ENCODE measurements at regions not wholly inside any gene's neighbourhood (a gene's known extent, or its start where the extent isn't known, plus 50 kb on each side); places are given as distances from the start of the nearest gene placed in this dataset.
A peak's percentile ranks its signal among the peaks of the same experiment; 100 is the strongest.
"Not testable (repeated sequence)": the region's sequence is repeated elsewhere in the genome, so short reads cannot be mapped to it uniquely, and the experiment has no call there.

DNA sequence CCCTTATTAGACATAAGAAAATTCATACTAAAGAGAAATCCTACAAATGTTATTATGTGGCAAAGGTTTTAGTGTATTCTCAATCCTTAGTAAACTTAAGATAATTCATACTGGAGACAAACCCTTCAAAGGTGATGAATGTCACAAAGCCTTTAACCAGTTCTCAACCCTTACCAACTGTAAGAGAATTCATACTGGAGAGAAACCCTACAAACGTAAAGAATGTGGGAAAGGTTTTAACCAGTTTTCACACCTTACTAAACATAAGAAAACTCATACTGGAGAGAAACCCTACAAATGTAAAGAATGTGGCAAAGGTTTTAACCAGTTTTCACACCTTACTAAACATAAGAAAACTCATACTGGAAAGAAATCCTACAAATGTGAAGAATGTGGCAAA is 93.2 kb downstream of the ZNF680 start:
- no peak overlapping the region for H3K27ac ChIP-seq (ENCODE audit: low read depth in 1 of 2, low read length in 1 of 2)
- H3K36me3 ChIP-seq (ENCODE audit: control insufficient read depth in 2 of 2, insufficient read depth in 2 of 2, low read length in 1 of 2): no peaks in the 10 kb centered on the region
- no peaks in the 10 kb centered on the region for H3K4me1 ChIP-seq (ENCODE audit: control insufficient read depth in 2 of 2, insufficient read depth in 2 of 2, low read length in 2 of 2)
- no peaks in the 10 kb centered on the region for H3K27me3 ChIP-seq (ENCODE audit: control insufficient read depth in 2 of 2, insufficient read depth in 1 of 2, low read length in 1 of 2)
- H3K9me3 ChIP-seq (ENCODE audit: control insufficient read depth in 2 of 2, insufficient read depth in 1 of 2, low read length in 1 of 2): peaks cover 0 to 14% of the 10 kb centered on the region in 2 donors
- no peak overlapping the region for H3K4me3 ChIP-seq (ENCODE audit: low read length in 2 of 2)
- DNase-seq (ENCODE audit: low read depth in 6 of 9, low spot score in 9 of 9): no peak
- WGBS: 95% methylated on average over 1 of the region's 1 CpG

GRCh38 chr7:64465551-64465950 is 97.3 kb downstream of the ZNF680 start:
- Histone ChIP-seq H3K36me3 (ENCODE audit: control insufficient read depth in 2 of 2, insufficient read depth in 2 of 2, low read length in 1 of 2) (no peaks in the 10 kb centered on the region), H3K27ac (ENCODE audit: low read depth in 1 of 2, low read length in 1 of 2) (no peak overlapping the region), H3K27me3 (ENCODE audit: control insufficient read depth in 2 of 2, insufficient read depth in 1 of 2, low read length in 1 of 2) (no peaks in the 10 kb centered on the region), H3K4me3 (ENCODE audit: low read length in 2 of 2) (no peak overlapping the region), H3K4me1 (ENCODE audit: control insufficient read depth in 2 of 2, insufficient read depth in 2 of 2, low read length in 2 of 2) (no peaks in the 10 kb centered on the region), H3K9me3 (ENCODE audit: control insufficient read depth in 2 of 2, insufficient read depth in 1 of 2, low read length in 1 of 2) (peaks cover 4 to 27% of the 10 kb centered on the region in 2 donors)
- 93% methylated on average over 1 of the region's 1 CpG for WGBS
- DNase-seq (ENCODE audit: low read depth in 6 of 9, low spot score in 9 of 9): no peak

GRCh38 chr7:64463636-64464375 is 99.1 kb downstream of the ZNF680 start:
- H3K4me1 ChIP-seq (ENCODE audit: control insufficient read depth in 2 of 2, insufficient read depth in 2 of 2, low read length in 2 of 2): no peaks in the 10 kb centered on the region
- H3K27ac ChIP-seq (ENCODE audit: low read depth in 1 of 2, low read length in 1 of 2): no peak overlapping the region
- peaks cover 4 to 27% of the 10 kb centered on the region in 2 donors for H3K9me3 ChIP-seq (ENCODE audit: control insufficient read depth in 2 of 2, insufficient read depth in 1 of 2, low read length in 1 of 2)
- WGBS: 23% methylated on average over 38 of the region's 38 CpGs
- DNase-seq (ENCODE audit: low read depth in 6 of 9, low spot score in 9 of 9): peak in 4 of 9 donors; percentile 3 to 68 (median 21)
- H3K4me3 ChIP-seq (ENCODE audit: low read length in 2 of 2): peak overlapping the region in 1 of 2 donors; percentile 29
- H3K27me3 ChIP-seq (ENCODE audit: control insufficient read depth in 2 of 2, insufficient read depth in 1 of 2, low read length in 1 of 2): no peaks in the 10 kb centered on the region
- no peaks in the 10 kb centered on the region for H3K36me3 ChIP-seq (ENCODE audit: control insufficient read depth in 2 of 2, insufficient read depth in 2 of 2, low read length in 1 of 2)

DNA sequence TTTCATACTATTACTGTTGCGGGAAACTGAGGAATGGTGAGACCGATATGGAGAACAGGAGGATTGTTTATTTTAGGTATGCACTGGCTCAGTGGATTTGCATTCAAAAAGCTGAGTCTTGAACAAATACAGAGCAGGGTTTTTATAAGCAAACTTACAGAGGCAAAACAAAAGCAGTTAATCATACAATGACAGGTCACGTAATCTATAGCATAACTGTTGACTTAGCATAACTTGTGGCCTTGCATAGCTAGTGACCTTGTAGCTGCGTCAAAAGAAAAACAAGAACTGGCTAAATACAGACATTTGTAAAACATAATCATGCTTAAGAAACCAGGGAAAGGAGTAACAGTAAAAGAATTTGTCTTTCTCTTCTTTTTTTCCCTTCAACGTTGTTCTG is 103.0 kb downstream of the ZNF680 start:
- WGBS: 87% methylated on average over 5 of the region's 5 CpGs
- peaks cover 4 to 14% of the 10 kb centered on the region in 2 donors for H3K9me3 ChIP-seq (ENCODE audit: control insufficient read depth in 2 of 2, insufficient read depth in 1 of 2, low read length in 1 of 2)

DNA sequence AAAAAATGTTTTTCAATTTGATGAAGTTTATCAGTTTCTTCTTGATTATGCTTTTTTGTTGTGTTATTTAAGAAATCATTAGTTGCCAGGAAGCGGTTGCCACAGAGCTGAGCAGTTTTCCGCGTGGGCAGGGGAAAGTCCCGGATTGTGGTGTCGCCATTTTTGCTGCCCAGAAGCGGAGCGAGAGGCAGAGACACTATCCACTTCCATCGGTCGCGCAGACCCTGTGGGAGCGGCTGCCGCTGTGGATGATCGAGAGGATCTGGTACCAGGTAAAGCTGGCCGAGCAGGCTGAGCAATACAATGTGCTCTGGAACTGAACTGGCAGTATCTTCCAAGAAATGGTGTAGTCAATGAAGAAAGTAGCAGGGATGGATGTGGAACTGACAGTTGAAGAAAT is 119.8 kb downstream of the ZNF736 start:
- no peak overlapping the region for H3K4me3 ChIP-seq (ENCODE audit: low read length in 2 of 2)
- no peaks in the 10 kb centered on the region for H3K4me1 ChIP-seq (ENCODE audit: control insufficient read depth in 2 of 2, insufficient read depth in 2 of 2, low read length in 2 of 2)
- 95% methylated on average over 14 of the region's 14 CpGs for WGBS
- no peaks in the 10 kb centered on the region for H3K27me3 ChIP-seq (ENCODE audit: control insufficient read depth in 2 of 2, insufficient read depth in 1 of 2, low read length in 1 of 2)
- no peak for DNase-seq (ENCODE audit: low read depth in 6 of 9, low spot score in 9 of 9)
- peaks cover 2 to 17% of the 10 kb centered on the region in 2 donors for H3K9me3 ChIP-seq (ENCODE audit: control insufficient read depth in 2 of 2, insufficient read depth in 1 of 2, low read length in 1 of 2)
- H3K27ac ChIP-seq (ENCODE audit: low read depth in 1 of 2, low read length in 1 of 2): no peak overlapping the region
- no peaks in the 10 kb centered on the region for H3K36me3 ChIP-seq (ENCODE audit: control insufficient read depth in 2 of 2, insufficient read depth in 2 of 2, low read length in 1 of 2)

More for the DNA sequence above, 103.0 kb downstream of the ZNF680 start:
- H3K27me3 ChIP-seq (ENCODE audit: control insufficient read depth in 2 of 2, insufficient read depth in 1 of 2, low read length in 1 of 2); H3K36me3 ChIP-seq (ENCODE audit: control insufficient read depth in 2 of 2, insufficient read depth in 2 of 2, low read length in 1 of 2); H3K27ac ChIP-seq (ENCODE audit: low read depth in 1 of 2, low read length in 1 of 2); DNase-seq (ENCODE audit: low read depth in 6 of 9, low spot score in 9 of 9); H3K4me1 ChIP-seq (ENCODE audit: control insufficient read depth in 2 of 2, insufficient read depth in 2 of 2, low read length in 2 of 2); H3K4me3 ChIP-seq (ENCODE audit: low read length in 2 of 2): not testable (repeated sequence)

- Histone ChIP-seq H3K4me3 (ENCODE audit: low read length in 2 of 2) (no peak overlapping the region), H3K27me3 (ENCODE audit: control insufficient read depth in 2 of 2, insufficient read depth in 1 of 2, low read length in 1 of 2) (no peaks in the 10 kb centered on the region), H3K9me3 (ENCODE audit: control insufficient read depth in 2 of 2, insufficient read depth in 1 of 2, low read length in 1 of 2) (peaks cover 2 to 20% of the 10 kb centered on the region in 2 donors), H3K27ac (ENCODE audit: low read depth in 1 of 2, low read length in 1 of 2) (no peak overlapping the region), H3K36me3 (ENCODE audit: control insufficient read depth in 2 of 2, insufficient read depth in 2 of 2, low read length in 1 of 2) (no peaks in the 10 kb centered on the region), H3K4me1 (ENCODE audit: control insufficient read depth in 2 of 2, insufficient read depth in 2 of 2, low read length in 2 of 2) (no peaks in the 10 kb centered on the region)
- WGBS: 93% methylated on average over 5 of the region's 5 CpGs
- DNase-seq (ENCODE audit: low read depth in 6 of 9, low spot score in 9 of 9): no peak
Measured at GRCh38 chr7:64431838-64432237, 118.1 kb downstream of the ZNF736 start.

- Histone ChIP-seq H3K27ac (ENCODE audit: low read depth in 1 of 2, low read length in 1 of 2) (no peak overlapping the region), H3K4me1 (ENCODE audit: control insufficient read depth in 2 of 2, insufficient read depth in 2 of 2, low read length in 2 of 2) (no peaks in the 10 kb centered on the region), H3K4me3 (ENCODE audit: low read length in 2 of 2) (no peak overlapping the region), H3K27me3 (ENCODE audit: control insufficient read depth in 2 of 2, insufficient read depth in 1 of 2, low read length in 1 of 2) (no peaks in the 10 kb centered on the region), H3K9me3 (ENCODE audit: control insufficient read depth in 2 of 2, insufficient read depth in 1 of 2, low read length in 1 of 2) (peaks cover 2 to 20% of the 10 kb centered on the region in 2 donors), H3K36me3 (ENCODE audit: control insufficient read depth in 2 of 2, insufficient read depth in 2 of 2, low read length in 1 of 2) (no peaks in the 10 kb centered on the region)
- no peak for DNase-seq (ENCODE audit: low read depth in 6 of 9, low spot score in 9 of 9)
- WGBS: 98% methylated on average over 1 of the region's 1 CpG
Measured at GRCh38 chr7:64429232-64429631, 115.5 kb downstream of the ZNF736 start.

GRCh38 chr7:64425436-64425835 is 111.7 kb downstream of the ZNF736 start:
- H3K4me3 ChIP-seq (ENCODE audit: low read length in 2 of 2); DNase-seq (ENCODE audit: low read depth in 6 of 9, low spot score in 9 of 9); H3K27me3 ChIP-seq (ENCODE audit: control insufficient read depth in 2 of 2, insufficient read depth in 1 of 2, low read length in 1 of 2); H3K4me1 ChIP-seq (ENCODE audit: control insufficient read depth in 2 of 2, insufficient read depth in 2 of 2, low read length in 2 of 2); H3K27ac ChIP-seq (ENCODE audit: low read depth in 1 of 2, low read length in 1 of 2); H3K36me3 ChIP-seq (ENCODE audit: control insufficient read depth in 2 of 2, insufficient read depth in 2 of 2, low read length in 1 of 2): not testable (repeated sequence)
- peaks cover 2 to 12% of the 10 kb centered on the region in 2 donors for H3K9me3 ChIP-seq (ENCODE audit: control insufficient read depth in 2 of 2, insufficient read depth in 1 of 2, low read length in 1 of 2)

DNA sequence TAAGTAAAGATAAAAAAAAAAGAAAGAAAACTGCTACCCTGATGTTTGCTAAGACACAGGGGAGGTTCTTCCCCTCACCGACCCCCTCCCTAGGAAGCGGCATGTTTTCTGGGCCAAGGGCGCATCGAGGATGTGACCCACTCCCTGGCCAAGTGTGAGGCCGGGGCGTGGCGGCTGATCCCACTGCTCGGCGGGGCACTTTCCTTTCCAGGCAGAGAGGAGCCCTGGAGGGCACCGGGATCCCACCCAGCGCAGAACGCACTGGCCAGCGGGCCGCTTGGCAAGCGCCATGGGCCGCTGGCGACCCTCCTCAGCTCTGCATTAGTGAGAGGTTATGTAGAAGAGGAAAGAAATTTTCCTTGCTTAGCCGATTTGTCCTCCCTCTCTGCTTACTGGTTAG is 93.4 kb downstream of the ZNF736 start:
- Histone ChIP-seq H3K36me3 (ENCODE audit: control insufficient read depth in 2 of 2, insufficient read depth in 2 of 2, low read length in 1 of 2) (no peaks in the 10 kb centered on the region), H3K9me3 (ENCODE audit: control insufficient read depth in 2 of 2, insufficient read depth in 1 of 2, low read length in 1 of 2) (peaks cover 5 to 17% of the 10 kb centered on the region in 2 donors), H3K4me1 (ENCODE audit: control insufficient read depth in 2 of 2, insufficient read depth in 2 of 2, low read length in 2 of 2) (no peaks in the 10 kb centered on the region), H3K27ac (ENCODE audit: low read depth in 1 of 2, low read length in 1 of 2) (no peak overlapping the region), H3K4me3 (ENCODE audit: low read length in 2 of 2) (no peak overlapping the region), H3K27me3 (ENCODE audit: control insufficient read depth in 2 of 2, insufficient read depth in 1 of 2, low read length in 1 of 2) (no peaks in the 10 kb centered on the region)
- DNase-seq (ENCODE audit: low read depth in 6 of 9, low spot score in 9 of 9): no peak
- WGBS: 97% methylated on average over 18 of the region's 18 CpGs

All from thymus (tissue), 11 donors.